Adrenal gland (tissue), 5 donors: ENCODE measurements at regions not wholly inside any gene's neighbourhood (a gene's known extent, or its start where the extent isn't known, plus 50 kb on each side); places are given as distances from the start of the nearest gene placed in this dataset.

Experiments used
- CTCF ChIP-seq, 6 experiments: fragments of 450-650 bp in 4 of 6; fragments of 200-600 bp in 2 of 6; sonication (generic) in 1 of 6; IDR thresholded peaks; 1 replicate in 5 of 6; 2 replicates in 1 of 6; pipeline versions ENCODE4 v1.5.1 to v1.8.0; 2016 to 2021; ENCODE audit warnings: antibody characterized with exemption in 6 of 6, mild to moderate bottlenecking in 2 of 6, moderate library complexity in 1 of 6
- POLR2A ChIP-seq, 2 donors: fragments of 450-650 bp; IDR thresholded peaks; one replicate each; pipeline ENCODE4 v1.6.1; 2017; ENCODE audit warnings: antibody characterized with exemption in 2 of 2, mild to moderate bottlenecking in 2 of 2, moderate library complexity in 1 of 2
- donor health status: DM: no; HTN: no; CAD: no.

- TF ChIP-seq POLR2A (IDR thresholded peaks at IDR 0.05) (no peak), CTCF (IDR thresholded peaks at IDR 0.05) (no peak)
Measured at GRCh38 chr7:50226145-50226544, 78.4 kb upstream of the IKZF1 start.
